GM13976 (cell line): ENCODE measurements at regions not wholly inside any gene's neighbourhood (a gene's known extent, or its start where the extent isn't known, plus 50 kb on each side); places are given as distances from the start of the nearest gene placed in this dataset.

Experiments used
- DNase-seq: peaks from one replicate; pipeline ENCODE4 v3.0.0; 2012; ENCODE audit warnings: low spot score
- CTCF ChIP-seq: IDR thresholded peaks from 2 replicates; pipeline ENCODE4 v1.5.1; 2012; ENCODE audit warnings: borderline replicate concordance, mild to moderate bottlenecking; ENCODE audit not compliant: insufficient read depth; ENCODE audit errors: extremely low read depth, missing control alignments, control extremely low read depth
- in situ Hi-C: fragments of 300-500 bp; cut with MboI; formaldehyde crosslinking; loops from one replicate; pipeline ENCODE4 v1.12.0; 2022; ENCODE audit warnings: low sequenced_read_pairs, mixed read lengths, inconsistent platforms; ENCODE audit not compliant: unreplicated experiment

- no peak for DNase-seq
- in situ Hi-C loops: no loop called here
These were observed 71.1 kb upstream of the KLF12 start for GRCh38 chr13:74205313-74205690.

DNA sequence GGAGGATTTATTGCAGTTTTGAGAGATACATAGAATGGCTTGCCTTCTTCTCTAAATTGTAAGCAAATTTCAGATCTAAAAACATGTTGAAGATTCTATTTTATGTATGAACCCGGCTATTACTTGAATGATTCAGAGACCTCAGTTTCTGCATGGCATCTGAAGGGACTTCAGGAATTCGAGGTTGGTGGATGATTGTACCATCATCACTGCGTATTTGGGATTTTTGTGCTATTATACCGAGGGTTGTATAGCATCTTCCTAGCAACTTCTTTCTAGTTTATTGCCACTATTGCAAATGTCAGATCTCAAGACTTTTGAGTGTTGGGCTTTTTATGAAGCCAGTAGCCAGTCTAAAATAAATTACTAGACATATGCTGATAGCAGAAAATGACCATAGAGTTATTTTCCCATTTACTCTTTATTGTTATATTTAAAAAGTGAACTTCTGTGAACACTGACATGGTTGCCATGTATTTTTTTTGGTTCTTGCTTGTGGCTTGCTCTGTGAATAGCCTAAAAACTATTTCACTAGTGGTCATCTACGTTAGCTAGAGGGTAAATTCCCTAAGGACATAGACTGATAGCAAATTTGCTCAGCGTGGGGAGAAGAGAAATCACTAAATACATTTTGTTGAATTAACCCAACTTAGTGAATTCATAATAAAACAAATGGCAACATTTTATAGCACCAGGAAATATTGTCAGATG, 70.6 kb upstream of the KLF12 start:
- in situ Hi-C loops: no loop called here
- no peak for DNase-seq
- no peak for TF ChIP-seq CTCF

More at GRCh38 chr13:74205313-74205690, 71.1 kb upstream of the KLF12 start:
- TF ChIP-seq CTCF: no peak

- in situ Hi-C loops: no loop called here
- no peak for DNase-seq
- no peak for TF ChIP-seq CTCF
These were observed 69.4 kb upstream of the KLF12 start for GRCh38 chr13:74203576-74203975.

DNA sequence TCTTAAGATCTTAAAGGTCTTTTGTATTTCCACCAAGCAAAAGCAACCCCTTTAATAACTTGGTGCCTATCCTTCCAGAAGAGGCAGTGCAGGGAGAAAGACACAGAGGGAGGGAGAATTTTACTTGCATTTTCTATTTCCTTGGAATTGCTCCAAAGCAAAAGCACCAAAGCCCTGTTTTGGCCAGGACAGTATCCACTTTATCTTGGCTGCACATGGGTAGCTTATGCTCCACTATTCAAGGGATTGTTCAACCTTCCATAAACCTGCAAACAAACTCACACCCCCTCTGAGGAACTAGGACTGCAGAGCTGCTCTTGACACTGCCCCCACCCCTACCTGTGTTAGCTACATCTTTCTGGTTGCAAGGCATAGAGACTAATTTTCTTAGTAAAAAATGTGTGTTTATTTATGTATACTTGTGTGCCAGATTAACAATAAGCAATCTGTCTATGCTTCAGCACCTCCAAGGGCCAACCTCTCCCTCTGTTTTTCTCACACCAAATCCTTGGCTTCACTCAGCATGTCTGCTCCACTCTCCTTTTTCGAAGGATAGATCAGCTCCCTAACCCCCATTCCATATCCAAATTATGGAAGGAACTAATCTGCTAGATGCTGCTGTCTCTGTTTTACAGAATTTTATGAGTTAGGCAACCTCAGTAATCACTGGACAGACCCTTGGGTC, 68.1 kb upstream of the KLF12 start:
- in situ Hi-C loops: no loop called here
- DNase-seq: no peak
- no peak for TF ChIP-seq CTCF

GRCh38 chr13:74201530-74201929, 67.3 kb upstream of the KLF12 start:
- in situ Hi-C loops: no loop called here
- DNase-seq: no peak
- TF ChIP-seq CTCF: no peak

DNA sequence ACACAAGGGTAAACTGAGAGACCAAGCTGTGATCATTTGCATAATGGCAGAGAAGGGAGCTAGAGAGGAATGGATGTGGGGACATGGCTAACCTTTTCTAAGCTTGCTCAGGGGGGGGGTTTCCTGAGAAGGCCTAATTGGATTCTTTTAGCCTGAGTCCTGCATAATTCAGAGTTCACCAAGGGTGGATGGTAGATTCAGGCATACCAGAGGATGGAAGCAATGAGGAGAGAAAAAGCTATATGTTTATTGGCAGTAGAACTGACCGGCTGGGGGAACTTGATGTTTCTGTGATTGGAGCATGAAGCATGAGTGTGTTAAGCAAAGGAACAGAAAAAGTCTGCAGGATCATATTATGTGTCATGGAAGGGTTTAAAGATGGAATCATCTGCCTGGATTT, 65.9 kb upstream of the KLF12 start:
- TF ChIP-seq CTCF: no peak
- in situ Hi-C loops: no loop called here
- DNase-seq: no peak
